ENCODE measurements at regions not wholly inside any gene's neighbourhood (a gene's known extent, or its start where the extent isn't known, plus 50 kb on each side); places are given as distances from the start of the nearest gene placed in this dataset.

DNA sequence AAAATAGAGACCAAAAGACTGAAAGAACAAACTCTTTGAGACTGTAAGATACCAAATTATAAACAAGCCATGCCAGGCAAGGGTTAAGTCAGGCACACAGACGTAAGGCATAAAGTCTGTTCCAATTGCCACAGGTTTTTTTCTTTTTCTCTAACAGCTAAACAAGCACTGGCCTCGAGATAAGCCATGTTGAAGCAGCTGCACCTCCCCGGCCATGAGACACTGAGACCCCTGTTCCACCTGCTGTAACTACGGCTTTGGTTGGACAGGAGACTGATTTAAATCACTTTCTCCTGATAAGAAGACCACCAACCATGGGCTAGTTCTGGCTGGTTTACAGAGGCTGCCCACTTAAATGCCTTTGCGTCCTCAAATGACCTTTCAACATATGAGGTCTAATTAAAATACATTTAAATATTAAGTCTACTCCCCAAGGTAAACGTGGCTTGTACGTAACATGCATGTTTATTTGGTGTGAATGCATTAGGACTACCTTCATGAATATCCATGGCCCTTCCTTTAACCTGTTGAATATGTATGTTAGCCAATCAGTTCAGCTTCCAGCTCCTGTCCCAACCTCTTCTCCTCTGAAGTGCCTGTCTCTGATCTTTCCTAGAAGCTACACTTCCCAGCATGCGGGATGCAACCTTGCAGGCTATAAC is 117.2 kb downstream of the CMPK2 start:
- no peak for TF ChIP-seq POLR2A (IDR thresholded peaks at IDR 0.05)
- TF ChIP-seq, protein P1, sequence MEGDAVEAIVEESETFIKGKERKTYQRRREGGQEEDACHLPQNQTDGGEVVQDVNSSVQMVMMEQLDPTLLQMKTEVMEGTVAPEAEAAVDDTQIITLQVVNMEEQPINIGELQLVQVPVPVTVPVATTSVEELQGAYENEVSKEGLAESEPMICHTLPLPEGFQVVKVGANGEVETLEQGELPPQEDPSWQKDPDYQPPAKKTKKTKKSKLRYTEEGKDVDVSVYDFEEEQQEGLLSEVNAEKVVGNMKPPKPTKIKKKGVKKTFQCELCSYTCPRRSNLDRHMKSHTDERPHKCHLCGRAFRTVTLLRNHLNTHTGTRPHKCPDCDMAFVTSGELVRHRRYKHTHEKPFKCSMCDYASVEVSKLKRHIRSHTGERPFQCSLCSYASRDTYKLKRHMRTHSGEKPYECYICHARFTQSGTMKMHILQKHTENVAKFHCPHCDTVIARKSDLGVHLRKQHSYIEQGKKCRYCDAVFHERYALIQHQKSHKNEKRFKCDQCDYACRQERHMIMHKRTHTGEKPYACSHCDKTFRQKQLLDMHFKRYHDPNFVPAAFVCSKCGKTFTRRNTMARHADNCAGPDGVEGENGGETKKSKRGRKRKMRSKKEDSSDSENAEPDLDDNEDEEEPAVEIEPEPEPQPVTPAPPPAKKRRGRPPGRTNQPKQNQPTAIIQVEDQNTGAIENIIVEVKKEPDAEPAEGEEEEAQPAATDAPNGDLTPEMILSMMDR (IDR thresholded peaks at IDR 0.05): no peak
- no peak for TF ChIP-seq EP300 (IDR thresholded peaks at IDR 0.05)
- TF ChIP-seq POLR2AphosphoS5 (IDR thresholded peaks at IDR 0.05): no peak
